NCI-H69 (cell line): ENCODE measurements at regions not wholly inside any gene's neighbourhood (a gene's known extent, or its start where the extent isn't known, plus 50 kb on each side); places are given as distances from the start of the nearest gene placed in this dataset.
"Not testable (repeated sequence)": the region's sequence is repeated elsewhere in the genome, so short reads cannot be mapped to it uniquely, and the experiment has no call there.

Experiments used
- DNase-seq: peaks from one replicate; lab custom pipeline; 2025; lab: John Stamatoyannopoulos, UW

DNA sequence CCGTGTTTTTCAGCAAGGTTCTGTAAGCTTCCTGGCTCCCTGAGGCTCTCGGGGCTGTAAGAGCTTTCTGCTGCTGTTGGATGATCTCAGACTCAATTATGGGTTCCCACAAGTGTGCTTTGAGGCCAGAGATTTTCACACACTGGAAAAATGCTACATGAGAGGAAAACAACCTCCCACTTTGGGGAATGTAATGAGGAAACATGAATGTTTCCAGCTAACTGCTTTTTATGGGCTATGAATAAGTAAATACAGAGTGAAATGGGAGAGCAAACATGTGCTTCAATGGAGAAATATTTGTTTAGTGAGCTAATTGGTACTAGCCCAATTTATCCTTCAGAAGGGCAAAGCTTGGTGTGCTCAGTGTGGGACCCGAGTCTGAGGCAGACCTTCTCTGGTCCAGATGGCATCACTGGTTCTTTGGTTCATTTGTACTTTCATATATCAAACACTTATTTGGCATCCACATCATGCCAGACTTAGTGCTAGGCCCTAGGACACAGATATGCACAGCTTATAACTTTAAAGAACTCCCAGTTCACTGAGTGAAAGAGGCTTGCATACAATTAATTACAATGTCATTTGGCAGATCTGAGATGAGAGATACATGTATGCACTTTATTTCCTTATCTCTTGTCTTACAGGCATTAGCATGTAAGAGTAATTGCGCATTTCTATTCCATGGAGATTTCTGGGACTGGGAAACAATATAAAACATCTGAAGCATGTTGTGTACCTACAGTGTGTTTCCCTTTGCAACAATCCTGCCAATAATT is 248.8 kb downstream of the RDH14 start:
- DNase-seq: peak; percentile 72

DNA sequence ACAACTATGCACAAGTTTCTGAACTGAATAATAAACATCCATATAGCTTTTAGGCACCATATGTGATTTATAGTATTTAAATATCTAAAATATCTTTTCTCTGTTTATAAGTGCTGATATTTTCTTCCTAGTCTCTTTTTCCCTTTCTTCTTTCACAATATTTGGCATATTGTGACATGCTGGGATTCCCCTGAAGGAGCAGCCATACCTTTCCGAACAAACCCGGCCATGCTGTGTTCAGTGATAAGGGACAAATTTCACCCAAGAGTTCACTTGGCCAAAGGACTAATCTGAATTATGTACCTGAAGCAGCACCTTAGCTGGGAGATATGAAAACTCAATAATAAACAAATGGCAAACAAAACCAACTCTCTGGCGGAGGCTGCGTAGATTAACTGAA is 250.8 kb downstream of the RDH14 start:
- no peak for DNase-seq

DNA sequence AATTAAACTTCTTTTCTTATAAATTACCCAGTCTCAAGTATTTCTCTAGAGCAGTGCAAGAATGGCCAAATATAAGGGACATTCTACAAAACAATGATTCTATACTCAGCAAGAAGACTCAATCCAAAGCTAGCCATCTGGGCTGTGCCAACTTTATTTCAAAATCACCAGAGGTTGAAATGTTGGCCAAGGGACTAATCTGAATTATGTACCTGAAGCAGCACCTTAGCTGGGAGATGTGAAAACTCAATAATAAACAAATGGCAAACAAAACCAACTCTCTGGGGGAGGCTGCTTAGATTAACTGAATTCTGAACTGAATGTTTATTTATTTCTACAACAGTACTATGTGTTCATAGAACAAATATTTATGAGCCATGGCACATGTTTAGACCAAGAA is 251.3 kb downstream of the RDH14 start:
- DNase-seq: no peak

DNA sequence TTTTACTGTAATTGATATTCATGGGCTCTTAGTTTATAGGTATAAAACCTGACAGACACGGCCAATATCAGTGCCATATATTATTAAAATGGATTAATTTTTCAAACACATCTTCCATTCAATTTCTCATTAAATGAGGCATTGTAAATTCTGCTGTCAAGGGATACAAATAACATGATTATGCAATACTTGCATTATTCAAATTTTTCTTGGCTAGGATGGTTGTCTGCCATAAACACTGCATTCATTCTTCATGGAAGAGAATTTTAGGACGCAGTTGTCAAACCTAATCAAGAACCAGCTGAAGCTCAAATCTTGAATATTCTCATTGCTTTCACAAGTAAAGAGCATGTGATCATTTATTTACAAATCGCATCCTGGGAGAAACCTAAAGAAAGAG is 255.6 kb downstream of the RDH14 start:
- DNase-seq: no peak

DNA sequence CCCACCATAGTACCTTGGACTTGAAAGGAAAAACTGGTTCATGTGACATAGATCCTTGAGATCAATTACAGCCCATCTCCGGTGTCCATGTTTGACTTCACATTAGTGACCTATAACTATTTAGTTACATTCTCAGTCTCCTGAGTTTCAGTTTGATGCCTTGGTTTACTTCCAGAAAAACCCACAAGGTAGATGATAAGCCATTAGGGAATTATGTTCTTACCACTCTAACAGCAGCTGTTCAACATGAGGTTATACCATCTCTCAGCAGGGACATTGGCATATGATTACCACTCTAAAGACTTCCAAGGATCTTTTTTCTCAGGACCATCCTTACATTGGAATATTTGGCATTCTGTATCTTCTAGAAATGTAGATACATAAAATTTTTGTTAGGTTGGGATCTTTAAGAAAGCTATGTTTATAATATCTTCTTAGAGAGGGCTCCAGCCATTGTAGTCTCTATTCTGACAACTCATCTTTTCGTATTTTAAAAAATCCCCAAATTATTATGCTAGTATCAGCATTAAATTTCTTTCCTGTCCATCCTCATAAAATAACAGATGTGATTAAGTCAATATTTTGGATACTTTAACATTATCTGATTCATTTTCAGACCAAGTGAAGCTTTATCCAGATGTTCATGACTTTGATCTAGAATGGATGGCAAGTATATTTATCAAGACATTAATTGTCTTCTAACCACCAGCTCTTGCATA is 258.9 kb downstream of the RDH14 start:
- DNase-seq: no peak

DNA sequence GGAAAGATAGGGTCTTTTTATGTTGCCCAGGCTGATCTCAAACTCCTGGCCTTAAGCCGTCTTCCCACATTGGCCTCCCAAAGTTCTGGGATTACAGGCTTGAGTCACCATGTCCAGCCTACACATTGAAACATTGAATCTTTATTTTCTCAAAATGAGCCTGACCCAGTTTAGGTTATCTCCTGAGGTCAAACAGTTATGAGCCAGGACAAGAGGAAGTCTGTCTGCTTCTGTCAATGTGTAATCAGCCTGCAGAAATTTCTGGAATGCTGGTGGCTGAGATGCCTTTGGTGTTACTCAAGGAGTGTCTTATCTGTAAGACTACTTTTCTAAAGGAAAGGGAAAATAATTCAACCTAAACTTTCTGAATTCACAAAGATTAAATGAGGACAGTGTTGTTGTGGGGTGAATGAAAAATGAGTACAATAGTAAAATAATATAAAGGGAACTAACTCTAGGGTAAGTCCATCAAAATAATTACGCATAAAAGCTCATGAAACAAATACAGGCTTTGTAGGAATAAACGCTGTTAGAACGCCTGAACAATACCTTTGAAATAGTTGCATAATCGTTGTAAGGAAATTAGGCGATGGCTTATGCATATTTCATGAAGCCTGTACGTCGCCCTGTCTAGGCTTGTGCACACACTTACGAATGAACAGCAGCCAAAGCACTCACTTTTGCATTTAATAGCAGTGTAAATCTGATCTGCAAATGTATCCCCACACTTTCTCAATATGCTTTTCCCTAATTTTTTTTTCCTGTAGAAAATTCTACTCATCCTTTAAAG is 260.8 kb downstream of the RDH14 start:
- no peak for DNase-seq

DNA sequence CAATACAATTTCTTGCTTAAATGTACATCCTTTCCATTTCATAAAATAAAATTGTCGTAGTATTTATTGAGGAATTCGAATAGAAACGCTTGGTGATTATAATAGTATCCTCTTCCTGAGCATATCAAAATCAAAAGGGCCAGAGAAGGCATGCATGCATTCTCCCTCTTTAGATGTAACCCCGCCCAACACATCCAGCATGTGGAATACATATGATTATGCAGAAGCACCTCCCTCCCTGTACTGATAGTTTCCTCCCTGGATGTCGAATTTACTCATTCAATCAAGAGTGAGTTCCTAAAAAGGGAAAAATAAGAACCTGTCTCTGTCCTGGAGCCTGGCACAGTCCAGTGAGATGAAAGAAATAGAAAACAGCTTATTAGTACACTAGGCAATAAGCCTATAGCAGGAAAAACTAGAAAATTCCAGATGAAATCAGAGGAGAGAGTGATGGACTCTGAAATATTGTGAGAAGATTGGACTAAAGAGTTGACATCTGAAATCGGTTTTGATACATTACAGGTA is 262.9 kb downstream of the RDH14 start:
- no peak for DNase-seq

DNA sequence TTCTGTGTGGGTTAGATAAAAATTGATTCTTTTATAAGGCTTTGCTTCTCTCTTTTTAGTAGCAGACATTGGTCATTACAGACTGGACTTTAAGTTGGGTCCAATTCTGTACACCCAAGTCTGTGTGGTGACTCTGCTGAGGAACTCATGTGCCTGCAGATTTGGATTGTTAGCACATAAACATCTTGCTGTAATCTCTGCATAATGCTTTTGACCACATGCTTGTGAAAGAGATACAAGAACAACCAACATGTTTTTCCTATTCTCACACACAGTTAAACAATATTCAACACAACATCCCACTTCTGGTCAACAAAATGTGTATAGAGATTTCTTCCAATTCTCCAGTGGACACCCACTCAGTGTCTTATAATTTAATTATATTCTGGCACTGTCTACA is 270.1 kb downstream of the RDH14 start:
- DNase-seq: no peak

DNA sequence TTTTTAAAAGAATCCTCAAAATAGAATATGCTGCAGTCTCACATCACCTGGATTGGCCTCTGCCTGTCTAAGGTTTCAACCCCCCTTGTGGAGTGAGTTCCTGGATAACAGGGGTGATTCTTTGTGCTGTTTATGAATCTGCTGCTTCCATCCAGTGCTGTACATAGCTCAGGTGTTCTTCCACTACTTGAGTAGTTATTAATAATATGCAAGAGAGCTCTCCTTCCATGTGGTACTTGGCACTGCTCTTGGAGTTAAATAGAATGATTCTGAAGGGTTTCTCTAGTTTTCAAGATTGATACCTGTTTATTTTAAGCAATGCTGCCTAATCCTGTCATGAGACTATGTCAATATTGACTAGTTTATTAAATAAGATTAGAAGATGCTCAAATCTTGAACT is 273.6 kb downstream of the RDH14 start:
- DNase-seq: no peak

DNA sequence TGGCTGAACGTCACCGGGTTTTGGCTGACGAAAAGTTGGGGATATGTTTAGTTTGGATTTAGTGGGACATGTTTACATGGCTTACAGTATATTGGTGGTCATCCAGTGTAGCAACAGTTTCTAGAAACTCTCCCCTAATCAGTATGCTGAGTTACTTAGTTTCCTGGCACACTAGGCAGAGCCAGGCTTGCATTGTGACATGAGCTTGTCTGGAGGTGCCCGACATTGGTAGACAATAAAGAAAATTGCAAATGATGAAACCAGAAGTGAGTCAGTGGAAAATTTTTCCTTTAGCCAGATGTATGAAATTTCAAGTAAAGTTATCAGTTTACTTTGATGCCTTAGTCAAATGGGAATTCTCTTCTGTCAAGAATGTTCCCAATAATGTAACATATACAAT is 276.1 kb downstream of the RDH14 start:
- no peak for DNase-seq

DNA sequence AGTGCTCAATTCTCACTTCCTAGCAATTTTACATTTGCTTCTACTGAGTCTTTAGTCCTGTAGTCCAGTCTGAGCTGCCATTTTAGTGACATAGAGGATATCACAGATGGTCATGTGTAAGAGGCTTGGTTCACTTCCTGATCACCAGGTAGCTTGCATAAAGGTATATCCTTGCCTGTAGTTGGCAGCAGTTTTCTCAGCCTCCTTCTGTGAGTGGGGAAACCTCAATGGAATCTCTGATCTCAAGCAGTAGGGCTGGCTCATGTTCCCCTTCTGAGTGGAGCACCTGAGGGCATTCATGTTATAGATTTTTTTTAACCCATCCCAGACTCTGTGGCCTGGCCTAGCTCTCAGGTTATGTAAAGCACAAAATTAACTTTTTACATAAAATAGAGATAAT is 278.4 kb downstream of the RDH14 start:
- no peak for DNase-seq

DNA sequence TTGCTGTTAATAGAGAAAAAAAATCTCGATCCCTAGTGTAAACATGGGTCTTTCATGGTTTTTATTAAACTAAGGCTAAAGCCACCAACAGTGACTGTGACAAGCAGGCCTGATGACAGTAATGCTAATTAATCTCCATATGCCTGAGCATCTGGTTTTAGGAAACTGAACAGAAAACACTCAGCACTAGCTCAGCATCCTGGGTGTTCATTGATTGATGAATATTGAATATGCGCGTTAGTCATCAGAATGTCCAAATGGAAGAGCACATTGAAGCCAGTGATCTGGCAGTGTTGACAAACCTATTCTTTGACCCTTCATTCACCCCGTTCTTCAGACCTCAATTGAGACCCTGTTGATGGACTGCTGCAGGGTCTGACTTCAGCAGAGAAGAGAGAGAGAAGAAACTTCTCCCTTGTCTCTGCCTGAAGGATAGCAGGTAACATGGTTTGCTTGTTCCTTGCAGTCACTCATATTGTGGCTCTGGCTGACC is 283.8 kb downstream of the RDH14 start:
- DNase-seq: no peak

DNA sequence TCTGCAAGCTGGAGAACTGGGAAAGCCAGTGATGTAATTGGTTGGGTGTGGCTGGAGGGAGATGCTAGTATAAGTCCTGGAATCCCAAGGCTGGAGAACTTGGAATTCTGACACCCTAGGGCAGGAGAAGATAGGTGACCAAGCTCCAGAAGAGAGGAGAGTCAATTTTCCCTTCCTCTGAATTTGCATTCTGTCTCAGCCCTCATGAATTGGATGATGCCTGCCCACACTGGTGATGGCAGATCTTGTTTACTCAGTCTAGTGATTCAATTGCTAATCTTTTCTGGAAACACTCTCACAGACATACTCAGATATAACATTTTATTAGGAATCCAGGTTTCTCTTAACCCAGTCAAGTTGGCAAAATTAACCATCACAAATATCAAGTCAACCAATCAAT is 287.2 kb downstream of the RDH14 start:
- no peak for DNase-seq

DNA sequence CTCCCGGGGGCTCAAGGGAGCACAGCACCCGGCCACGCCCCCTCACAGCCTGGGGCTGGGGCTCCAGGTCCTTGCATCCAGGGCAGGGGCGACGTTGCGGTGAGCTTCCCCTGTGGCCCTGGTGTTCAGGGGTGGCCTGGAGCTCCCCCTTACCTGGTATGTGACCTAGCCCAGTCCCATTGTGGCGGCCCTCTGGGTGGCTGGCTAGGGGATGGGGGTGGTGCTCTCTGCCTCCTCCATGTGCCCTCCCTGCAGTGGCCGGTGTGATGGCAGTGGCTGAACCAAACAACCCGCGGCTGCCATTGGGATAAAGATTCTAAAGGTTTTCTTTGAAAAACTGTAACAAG is 288.3 kb downstream of the RDH14 start:
- no peak for DNase-seq

DNA sequence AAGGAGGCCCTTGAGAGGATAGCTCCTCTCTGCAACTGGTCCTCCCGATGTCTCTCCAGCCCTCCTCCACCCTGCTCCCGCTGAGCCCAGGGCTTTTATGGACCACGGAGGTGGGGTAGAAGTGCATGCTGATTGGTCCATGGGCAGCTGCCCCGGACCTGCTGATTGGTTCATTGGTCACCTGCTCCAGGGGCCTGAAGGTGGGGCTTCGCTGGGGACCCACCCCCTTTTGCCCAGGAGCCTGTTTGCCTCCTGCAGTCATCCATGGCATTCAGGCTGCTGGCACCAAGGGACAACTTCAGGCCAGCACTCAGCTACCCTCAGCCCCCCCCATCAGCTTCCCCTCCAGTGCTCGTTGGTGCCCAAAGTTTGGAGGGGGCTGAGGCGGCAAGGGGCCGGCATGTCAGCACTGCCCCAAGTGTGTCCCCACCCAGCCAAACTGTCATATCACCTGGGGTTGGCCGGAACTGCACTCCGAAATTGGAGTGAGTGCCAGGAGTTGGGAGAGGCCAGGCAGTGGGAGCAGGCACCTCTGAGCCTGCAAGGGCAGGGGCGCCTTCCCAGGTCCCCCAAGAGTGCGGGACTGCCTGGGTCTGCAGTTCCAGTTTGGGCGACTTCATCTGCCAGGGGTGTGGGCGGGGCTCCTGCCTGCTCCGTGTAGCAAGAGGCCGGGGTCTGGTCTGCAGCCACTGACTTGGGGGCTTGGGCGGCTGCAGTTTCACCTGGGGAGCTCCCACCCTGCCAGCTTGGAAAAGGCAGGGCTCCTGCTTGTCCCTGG is 288.9 kb downstream of the RDH14 start:
- no peak for DNase-seq

DNA sequence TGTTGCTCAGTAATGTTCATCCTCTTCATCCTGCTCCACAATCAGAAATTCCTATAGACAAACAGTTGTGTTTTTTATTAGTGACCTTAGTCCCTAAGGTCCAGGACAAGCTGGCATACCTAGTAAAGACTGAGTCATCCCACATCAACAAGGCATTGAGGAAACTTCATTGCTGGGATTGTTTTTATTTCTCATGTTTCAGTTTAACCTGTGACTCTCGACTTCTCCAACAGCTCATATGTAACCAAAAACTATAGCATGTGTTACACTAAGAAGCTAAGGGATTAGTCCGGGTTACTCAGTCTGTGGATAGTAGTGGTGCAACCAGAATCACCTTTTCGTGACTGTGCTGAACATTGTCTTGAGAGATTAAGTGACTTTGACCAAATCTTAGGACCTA is 292.1 kb downstream of the RDH14 start:
- DNase-seq: no peak

DNA sequence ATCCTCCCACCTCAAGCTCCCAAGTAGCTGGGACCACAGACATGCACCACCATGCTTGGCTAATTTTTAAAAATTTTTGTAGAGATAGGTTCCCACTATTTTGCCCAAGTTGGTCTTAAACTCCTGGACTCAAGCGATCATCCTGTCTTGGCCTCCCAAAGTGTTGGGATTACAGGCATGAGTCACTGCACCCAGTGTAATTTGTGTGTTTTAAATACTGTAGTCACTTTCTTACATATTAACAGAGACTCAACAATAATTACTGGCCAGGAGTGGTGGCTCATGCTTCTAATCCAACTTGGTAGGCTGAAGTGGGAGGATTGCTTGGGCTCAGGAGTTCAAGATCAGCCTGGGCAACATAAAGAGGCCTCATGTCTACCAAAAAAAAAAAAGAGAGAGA is 293.0 kb downstream of the RDH14 start:
- DNase-seq: no peak

DNA sequence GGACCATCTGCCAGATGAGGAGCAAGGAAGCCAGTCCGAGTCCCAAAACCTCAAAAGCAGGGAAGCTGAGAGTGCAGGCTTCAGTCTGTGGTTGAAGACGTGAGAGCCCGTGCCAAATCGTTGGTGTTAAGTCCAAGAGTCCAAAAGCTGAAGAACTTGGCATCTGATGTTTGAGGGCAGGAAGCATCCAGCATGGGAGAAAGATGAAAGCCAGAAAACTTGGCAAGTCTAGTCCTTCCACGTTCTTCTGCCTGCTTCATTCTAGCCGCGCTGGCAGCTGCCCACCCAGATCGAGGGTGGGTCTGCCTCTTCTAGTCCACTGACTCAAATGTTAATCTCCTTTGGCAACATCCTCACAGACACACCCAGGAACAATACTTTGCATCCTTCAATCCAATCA is 293.8 kb downstream of the RDH14 start:
- not testable (repeated sequence) for DNase-seq

DNA sequence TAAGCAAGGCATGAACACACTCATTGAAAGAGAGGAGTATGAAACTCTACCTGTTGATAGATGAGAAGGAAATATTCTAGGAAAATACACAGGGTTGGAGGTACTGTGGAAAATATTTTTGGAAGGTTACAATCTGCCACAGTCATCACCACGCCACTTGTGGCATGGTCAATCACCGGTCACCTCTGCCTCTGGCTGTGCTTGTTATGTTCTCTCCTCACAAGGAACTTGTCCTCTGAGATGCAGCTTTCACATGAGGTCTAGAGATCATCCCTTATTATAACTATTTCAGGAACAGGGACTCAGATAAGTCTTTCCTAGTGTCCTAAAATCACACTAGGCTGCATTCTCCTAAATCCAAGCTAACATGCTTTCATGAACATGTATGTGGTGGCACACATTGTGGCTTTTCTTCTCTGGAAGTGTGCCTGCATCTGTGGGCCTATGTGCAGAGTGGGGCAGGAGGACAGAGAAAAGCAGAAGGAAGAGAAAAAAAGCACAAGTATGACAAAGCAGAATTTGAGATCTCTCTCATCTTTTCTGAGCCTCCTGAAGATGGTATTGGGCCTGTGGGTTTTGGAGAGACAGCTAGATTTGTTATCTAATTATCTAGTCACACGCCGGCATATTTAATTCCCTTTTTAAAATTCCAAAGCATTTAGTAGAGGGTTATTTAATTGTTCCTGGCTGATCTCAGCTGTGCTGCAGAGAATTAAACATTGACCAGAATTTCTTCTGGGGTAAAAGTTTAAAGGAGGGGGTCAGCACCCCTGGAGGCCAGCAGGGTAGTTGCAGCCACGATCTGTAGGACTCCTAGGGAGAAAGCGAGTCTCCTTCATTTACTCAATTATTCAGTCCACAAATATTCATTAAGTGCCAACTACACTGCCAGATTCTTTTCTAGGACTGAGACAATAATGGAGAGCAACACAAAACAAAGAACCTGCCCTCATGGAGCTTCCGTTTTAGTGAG is 294.6 kb downstream of the RDH14 start:
- no peak for DNase-seq

DNA sequence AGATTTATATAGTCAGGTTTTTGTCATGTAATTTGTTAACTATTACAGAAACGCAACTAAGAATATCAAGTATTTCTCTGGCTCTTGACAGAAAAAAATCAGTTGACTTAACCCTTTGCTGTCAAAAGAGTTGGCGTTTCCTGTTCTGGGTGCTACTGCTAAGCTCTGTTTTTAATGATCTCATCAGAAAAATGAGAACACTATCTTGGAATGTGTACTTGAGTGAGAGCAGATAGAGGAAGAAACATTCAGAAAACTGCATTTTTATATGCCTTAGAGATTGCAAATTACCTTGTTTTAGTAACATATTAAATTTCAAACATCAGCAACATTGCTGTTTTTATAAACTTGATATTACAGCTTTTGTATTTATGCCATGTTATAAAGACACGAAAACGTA is 297.9 kb downstream of the RDH14 start:
- DNase-seq: no peak
